DMS53 (cell line): ENCODE measurements at regions not wholly inside any gene's neighbourhood (a gene's known extent, or its start where the extent isn't known, plus 50 kb on each side); places are given as distances from the start of the nearest gene placed in this dataset.
"Not testable (repeated sequence)": the region's sequence is repeated elsewhere in the genome, so short reads cannot be mapped to it uniquely, and the experiment has no call there.

Experiments used
- DNase-seq: peaks from one replicate; lab custom pipeline; 2025; lab: John Stamatoyannopoulos, UW

DNA sequence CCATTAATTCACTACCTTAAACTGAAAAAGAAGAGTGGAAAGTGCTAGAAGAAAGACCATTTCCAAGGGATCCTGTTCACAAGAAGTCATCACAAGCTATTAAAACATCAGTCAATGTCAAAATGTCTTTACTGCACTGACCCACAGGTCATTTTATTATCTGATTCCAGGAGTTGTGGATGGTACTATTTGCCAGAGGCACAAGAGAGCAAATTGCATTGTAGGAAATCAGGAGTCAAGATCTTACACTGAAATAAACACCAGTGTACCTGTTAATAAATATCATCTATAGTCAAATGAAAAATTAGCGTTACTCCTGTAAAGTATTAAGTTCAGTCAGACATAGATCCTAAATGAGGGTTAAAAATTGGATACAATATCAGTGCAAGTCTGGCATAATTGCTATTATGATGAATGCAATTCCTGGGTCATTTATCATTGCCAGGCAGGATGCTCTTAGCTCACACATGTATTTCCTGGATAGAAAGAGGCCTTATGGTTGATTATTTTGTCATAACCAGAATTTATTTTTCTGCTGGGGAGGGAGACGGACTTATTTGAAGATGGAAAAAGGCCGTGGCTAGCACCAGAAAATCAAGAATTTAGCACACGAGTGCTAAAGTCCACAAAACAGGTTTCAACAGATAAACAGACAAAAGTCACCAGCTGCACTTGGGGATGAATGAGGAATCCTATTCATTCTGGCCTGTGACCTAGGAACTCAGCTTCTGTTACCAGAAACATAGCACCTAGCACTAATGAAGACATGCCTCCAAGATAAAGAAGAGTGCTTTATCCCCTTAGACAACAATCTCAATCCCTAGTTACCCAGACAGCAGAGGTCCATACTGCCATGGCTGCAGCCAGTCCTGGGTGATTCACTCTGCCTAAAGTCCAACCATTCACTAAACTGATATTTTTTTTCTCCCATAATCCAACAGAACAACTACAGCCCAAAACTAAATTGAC is 683.1 kb upstream of the POM121L12 start:
- no peak for DNase-seq

DNA sequence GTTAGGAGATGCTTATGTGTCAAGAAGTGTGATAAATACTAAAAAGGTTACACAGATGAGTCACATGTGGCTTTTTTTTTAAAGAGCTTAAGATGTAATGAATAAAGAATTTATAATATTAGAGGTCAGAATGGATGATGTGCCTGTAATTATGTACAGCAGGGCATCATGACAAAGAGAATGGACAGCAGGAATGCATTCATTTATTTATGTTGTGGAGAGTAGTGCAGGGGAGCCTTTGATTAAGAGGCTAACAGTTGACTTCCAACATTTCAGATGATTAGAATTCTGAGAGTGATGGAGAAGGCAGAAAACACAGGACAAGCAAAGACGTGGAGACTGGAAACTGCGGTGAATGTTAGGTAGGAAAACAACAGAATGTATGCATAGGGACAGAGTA is 691.4 kb upstream of the POM121L12 start:
- DNase-seq: no peak

DNA sequence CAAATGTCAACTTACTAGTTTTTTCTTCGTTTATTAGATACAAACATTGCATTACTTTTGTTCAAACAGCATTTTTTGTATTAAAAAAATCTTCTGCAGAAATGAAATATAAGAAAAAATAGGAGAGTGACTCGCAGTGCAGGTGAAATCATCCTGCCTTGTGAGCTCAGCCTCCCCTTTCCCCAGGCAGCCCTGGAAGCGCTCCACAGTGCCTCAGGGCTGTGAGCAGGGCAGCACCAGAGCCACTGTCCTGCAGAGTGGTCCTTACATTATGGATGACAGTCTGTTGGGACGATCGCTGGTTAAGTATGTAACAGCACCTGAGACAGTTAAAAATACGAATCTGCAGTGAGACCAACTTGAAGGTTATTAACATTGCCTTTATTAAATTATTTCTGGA is 695.4 kb upstream of the POM121L12 start:
- DNase-seq: no peak

DNA sequence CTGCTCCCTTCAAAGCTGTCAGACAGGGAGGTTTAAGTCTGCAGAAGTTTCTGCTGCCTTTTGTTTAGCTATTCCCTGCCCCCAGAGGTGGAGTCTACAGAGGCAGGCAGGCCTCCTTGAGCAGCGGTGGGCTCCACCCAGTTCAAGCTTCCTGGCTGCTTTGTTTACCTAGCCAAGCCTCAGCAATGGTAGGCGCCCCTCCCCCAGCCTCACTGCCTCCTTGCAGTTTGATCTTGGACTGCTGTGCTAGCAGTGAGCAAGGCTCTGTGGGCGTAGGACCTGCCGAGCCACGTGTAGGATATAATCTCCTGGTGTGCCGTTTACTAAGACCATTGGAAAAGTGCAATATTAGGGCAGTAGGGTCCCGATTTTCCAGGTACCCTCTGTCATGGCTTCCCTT is 707.1 kb upstream of the POM121L12 start:
- not testable (repeated sequence) for DNase-seq

DNA sequence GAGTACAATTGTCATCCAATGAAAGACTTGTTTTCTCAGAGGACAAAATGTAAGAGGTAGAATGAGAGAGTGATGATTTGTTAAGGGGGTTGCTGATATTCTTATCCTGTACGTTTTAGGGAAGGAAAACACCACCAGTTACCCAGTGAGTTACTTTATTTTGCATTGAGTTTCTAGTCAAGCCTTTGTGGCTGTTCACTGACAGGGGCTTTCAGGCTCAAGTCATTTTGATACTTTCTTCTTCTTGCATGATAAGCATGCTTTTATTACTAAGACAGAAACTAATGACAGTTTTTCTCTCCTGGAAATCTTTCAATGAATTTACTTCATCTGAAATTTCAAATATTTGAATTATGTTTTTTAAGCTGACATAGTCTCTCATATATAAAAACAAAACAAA is 710.2 kb upstream of the POM121L12 start:
- no peak for DNase-seq

DNA sequence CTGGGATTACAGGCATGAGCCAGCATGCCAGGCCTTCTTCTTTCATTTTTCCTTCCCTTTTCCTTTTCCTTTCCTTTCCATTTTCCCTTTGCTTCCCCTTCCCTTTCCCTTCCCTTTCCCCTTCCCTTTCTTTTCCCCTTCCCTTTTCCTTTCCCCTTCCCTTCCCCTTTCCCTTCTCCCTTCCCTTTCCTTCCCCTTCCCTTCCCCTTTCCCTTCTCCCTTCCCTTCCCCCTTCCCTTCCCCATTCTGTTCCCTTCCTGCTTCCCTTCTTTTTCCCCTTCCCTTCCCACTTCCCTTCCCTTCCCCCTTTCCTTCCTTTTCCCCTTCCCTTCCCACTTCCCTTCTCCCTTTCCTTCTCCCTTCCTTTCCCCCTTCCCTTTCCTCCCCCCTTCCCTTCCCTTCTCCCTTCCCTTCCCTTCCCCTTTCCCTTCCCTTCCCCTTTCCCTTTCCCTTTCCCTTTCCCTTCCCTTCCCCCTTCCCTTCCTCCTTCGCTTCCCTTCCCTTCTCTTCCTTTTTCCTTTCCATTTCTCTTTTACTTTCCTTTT is 712.2 kb upstream of the POM121L12 start:
- no peak for DNase-seq

DNA sequence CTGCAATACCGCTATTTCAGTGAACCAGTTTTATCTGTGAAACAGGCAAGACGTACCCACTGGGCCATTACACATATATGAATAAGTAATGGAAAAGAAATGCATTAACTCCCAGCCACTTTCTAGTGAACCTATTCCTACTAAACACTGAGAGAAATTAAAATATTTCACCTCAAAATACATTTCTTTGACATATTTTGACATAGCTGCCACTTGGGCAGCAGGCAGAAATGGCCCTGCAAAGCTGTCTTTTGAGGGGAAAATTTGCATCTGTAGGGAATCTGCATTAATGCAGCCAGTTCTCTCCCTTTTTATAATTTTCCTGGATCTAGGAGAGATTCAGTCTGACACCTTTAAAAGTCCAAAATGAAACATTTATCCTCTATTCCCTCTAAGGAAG is 714.8 kb upstream of the POM121L12 start:
- no peak for DNase-seq

DNA sequence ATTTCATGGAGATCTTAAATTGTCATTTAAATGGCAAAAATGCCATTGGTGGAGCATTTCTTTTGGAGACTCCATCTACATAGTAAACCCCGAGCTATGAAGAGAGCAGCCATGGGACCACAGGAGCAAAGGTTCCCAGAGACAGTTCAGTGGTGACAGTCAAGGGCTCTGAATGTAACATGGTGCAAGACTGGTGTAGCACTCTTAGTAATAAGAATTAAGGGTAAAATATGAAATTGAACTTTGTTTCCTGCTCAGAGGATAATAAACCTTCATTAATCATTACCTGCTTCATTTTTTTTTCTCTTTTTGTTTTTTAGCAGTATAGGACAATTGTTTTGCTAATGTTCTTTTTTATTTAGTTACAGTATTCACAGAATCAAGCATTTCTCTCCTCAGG is 717.5 kb upstream of the POM121L12 start:
- DNase-seq: no peak

DNA sequence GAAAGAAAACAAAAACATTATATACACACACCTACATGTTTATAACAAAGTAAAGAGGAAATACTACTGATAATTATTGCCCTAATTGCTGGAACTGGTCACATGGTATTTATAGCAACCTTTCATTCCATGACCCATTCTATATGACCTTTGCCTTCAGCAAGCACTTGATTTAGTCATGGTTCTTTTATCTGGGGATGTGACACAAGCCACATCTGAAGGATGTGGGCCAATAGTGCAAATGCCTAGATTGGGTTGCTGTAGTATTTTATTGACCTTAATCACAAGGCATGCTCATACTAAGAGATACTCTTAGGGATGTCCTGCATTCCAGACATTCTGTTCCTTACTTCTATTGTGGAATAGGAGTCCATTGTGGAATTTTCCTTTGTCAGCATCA is 723.5 kb upstream of the POM121L12 start:
- peak; percentile 15 for DNase-seq

DNA sequence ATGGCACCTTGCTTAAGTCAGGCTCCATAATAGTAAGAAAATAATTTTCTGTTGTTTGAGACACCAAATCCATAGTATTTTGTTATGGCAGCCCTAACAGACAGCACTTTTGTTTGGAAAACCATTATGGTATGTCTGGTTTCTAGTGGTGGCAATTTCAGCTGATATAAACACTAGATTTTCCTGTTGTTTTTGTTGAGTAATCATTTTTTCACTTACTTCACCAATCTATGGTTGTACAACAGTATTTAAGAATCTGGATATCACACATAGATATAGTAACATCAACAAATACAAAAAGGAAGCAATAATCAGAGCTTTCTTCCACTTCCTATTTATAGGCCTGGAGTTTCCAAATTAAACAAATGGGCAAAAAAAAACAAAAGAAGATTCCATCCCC is 725.8 kb upstream of the POM121L12 start:
- no peak for DNase-seq

DNA sequence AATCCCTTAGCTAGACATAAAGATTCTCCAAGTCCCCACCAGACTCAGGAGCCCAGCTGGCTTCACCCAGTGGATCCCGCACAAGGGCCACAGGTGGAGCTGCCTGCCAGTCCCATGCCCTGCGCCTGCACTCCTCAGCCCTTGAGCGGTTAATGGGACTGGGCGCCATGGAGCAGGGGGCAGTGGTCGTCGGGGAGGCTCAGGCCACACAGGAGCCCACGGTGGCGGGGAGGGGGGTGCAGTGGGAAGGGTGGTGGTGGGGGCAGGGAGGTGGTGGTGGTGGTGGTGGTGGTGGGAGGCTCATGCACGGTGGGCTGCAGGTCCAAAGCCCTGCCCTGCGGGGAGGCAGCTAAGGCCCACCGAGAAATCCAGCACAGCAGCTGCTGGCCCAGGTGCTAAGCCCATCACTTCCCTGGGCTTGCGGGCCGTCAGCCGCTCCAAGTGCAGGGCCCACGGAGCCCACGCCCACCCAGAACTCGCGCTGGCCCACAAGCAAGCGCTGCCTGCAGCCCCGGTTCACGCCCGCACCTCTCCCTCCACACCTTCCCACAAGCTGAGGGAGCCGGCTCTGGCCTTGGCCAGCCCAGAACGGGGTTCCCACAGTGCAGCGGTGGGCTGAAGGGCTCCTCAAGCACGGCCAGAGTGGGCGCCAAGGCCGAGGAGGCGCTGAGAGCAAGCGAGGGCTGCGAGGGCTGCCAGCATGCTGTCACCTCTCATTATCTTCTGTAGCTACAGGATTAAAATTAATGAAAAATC is 732.5 kb upstream of the POM121L12 start:
- no peak for DNase-seq

DNA sequence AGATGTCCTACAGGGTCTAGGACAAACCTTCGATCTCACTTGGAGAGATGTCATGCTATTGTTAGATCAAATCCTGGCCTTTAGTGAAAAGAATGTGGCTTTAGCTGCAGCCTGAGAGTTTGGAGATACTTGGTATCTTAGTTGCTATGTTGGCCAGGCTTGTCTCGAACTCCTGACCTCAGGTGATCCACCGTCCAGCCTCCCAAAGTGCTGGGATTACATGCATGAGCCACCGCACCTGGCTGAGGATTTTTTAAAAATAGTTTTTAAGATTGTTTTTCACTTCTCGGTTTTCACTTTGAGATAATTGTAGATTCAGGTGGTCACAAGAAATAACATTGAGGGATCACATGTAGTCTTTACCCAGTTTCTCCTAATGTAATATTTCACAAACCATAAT is 738.3 kb upstream of the POM121L12 start:
- DNase-seq: no peak

DNA sequence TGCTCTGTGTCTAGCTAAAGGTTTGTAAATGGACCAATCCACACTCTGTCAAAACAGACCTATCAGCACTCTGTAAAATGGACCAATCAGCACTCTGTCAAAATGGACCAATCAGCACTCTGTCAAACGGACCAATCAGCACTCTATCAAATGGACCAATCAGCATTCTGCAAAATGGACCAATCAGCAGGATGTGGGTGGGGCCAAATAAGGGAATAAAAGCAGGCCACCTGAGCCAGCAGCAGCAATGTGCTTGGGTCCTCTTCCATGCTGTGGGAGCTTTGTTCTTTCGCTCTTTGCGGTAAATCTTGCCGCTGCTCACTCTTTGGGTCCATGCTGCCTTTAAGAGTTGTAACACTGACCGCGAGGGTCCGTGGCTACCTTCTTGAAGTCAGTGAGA is 740.5 kb upstream of the POM121L12 start:
- no peak for DNase-seq

DNA sequence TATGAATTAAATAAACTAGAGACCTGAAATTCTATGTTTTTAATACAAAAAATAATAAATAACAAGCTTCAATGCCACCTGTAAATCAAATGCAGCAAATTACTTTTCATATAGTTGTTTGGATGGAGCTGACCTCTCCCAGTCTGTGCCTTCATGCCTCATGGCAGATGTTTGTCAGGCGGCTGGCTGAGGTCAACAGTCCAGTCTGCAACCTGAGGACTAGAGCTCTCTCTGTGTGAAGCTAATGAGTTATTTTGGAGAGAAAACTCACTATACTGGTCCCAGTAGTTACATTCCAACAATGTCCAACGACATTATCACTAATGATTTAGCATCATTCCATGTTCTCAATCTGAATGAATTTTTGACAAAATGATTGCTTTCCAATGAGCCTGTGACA is 746.2 kb upstream of the POM121L12 start:
- peak; percentile 8 for DNase-seq

DNA sequence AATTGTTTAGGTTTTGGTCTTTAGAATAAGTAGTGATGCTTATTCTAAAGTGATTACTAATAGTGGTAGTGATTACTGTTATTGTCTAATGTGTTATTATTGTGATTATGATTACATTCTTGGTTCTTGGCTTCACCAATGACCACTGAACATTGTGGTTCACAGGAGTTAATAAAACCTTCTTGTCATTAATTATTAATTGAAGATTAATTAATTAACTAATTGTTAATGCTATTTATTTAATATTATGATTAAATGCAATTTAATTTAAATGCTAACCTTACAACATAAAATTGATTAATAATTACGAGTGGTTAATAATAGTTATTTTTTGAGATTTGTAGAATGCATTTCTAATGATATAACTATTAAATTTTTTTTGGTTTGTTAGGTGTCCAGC is 747.7 kb upstream of the POM121L12 start:
- DNase-seq: no peak

DNA sequence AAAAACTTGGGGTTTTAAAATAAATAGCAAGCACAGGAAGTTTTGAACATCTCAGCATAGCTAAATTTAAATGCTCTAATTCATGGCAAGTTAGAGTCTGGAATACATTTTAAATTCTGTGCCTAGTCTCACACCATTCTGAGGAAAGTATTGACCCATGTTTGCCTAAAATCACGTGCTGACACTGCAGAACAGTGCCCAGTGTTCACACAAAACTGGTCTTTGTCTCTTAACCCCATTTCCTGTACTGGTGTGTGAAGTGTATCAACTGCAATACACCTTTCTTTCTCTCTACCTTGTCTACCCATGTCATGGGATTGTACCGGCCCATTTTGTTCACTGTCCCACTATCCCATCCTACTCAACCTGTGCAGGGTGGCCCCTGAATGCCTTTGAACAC is 749.7 kb upstream of the POM121L12 start:
- peak; percentile 19 for DNase-seq

DNA sequence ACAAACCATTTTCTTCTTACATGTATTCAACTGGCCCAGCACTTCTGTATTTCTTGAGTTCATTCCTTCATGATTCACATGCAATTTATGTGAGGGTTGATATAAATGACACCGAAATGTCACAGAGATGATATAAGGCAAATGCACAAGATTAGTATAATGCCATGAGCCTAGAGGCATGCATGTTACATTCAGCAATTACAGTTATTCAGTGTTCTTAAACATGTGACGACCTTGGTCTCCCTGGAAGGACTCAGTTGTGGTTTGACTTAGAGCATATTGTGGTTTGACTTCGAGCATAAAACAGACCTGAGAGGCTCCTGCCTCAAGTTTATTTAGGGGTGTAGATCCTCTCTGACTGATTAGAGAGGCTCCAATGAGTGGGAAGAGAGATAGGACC is 752.1 kb upstream of the POM121L12 start:
- no peak for DNase-seq

DNA sequence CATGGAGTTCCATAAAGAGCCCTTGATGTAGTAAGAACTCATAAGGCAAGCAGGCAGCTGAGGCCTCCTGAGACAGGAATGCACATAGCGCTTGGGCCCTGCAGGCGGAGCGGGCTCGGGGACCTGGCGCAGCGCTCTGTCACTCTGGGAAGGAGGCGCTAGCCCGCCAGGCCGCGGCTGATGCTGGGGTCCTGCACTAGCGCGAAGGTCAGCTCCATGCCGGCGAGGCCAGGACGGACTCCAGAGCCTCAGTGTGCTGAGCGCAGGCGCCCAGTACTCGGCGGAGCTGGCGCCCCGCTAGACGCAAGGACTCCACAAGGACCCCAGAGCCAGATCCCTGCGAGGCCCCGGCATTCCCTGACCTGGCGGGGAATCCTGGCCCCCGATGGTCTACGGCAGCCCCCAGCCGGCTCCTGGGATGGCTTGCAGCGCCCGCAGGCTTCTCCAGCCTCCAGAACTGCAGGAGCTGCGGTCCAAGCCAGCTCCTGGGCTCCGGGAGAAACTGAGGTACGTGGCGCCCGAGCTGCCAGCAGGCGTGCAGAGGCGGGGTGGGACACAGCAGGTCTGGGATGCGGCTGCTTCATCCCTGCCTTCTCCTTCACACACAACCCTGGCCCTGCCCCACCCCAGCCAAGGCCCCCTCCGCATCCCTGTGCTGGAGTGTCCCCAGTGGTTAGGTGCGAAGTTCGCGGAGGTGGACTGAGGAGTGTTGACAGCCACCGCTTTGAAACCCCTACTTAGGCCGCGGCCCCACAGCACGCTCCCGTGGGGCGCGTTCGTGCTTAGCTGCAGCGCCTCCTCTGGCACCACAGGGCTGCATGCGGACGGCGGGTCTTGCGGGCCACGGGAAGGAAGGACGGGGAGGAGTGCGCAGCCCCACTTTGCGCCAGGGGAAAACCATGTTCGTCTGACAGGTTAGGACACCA is 761.5 kb upstream of the POM121L12 start:
- peak; percentile 93 for DNase-seq

DNA sequence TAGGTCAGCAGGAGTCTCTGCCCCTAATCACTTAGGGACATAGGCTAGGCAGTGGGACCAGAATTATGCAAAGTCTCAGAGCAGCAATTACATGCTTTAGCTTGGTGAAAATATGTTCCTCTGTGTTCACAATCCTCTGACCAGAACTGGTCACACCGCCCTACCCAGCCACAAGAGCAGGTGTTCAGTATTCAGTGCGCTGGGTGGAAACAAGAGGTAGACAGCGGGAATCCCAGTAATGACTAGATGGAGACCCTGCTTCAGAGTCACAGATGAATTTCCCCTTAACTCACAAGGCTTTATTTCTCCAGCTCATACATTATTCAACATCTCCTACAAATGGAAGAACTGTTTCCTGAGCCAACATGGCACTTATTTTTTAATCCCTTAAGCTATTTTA is 763.7 kb upstream of the POM121L12 start:
- DNase-seq: peak; percentile 81

DNA sequence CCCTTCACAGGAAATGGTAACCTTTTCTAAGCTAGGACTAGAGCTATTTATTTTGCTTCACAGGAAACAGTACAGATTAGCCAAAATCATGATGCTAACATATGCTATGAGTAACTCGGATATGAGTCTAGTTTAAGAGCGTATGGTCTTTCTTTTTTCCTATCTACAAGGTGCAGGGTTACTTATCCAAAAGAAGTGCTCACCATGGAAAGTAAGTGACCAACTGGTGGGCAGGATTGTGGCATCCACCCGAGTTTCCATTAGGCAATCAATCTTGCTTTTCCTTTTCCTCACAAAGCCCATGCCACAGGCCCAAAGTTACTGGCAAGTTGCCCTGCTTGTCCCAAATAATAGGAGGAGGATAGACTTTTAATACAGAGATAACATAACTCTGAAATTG is 765.1 kb upstream of the POM121L12 start:
- DNase-seq: no peak

DNA sequence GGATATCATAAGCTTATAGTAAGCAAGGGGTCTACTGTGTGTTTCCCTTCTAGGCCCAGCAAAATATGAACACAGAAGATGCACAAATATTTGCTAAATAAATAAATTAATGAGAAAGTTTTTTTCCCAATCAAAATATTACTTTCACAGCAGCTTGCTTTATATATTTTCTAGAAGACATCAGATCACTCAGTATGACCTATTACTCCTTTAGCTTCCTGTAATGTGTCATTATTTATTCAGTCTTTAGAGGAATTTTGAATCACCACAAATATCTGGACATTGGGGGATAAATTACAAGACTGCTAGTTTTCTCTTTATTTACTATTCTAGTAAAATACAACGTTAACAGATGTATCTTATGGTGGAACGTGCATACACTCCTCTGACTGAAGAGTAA is 765.8 kb upstream of the POM121L12 start:
- peak; percentile 17 for DNase-seq

DNA sequence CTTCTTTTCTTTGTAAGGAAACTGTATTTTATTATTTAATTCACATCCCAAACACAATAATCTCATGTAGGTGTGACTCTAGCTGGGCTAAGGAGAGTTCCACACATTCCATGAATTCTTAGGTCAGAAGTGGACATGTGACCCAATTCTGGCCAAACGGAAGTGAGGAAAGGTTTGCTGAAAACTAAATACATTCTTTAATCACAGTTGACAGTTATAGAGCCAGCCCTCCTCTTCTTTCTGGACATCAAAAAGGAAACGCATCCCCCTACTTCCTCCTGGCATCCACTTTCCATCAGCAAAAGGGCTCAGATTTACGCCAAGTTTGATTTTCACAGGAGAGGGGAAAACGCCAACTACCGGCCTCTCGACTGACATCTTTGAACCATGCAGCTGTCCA is 774.4 kb upstream of the POM121L12 start:
- DNase-seq: no peak
